Upper lobe of left lung (tissue), 6 donors: ENCODE measurements at regions not wholly inside any gene's neighbourhood (a gene's known extent, or its start where the extent isn't known, plus 50 kb on each side); places are given as distances from the start of the nearest gene placed in this dataset.

Source experiments
- ATAC-seq, 2 donors: fragments of 200-7000 bp; cut with Tn5 transposase; one replicate each; pipeline ENCODE4 v1.9.1; 2022; ENCODE audit warnings: mild to moderate bottlenecking in 2 of 2, moderate library complexity in 2 of 2; ENCODE audit not compliant: low FRiP score in 2 of 2
- DNase-seq, 2 donors: peaks; one replicate each; pipeline ENCODE4 v3.0.0-alpha.2; 2019 to 2020
- H3K27ac ChIP-seq, 4 donors: fragments of 200-600 bp; sonication (generic); one replicate each; pipeline ENCODE4 v1.5.1; 2016 to 2019
- H3K27me3 ChIP-seq, 4 donors: fragments of 200-600 bp; sonication (generic); one replicate each; pipeline ENCODE4 v1.5.1; 2017 to 2019
- H3K36me3 ChIP-seq, 4 donors: fragments of 200-600 bp; sonication (generic); one replicate each; pipeline ENCODE4 v1.5.1; 2016 to 2019
- H3K4me1 ChIP-seq, 4 donors: fragments of 200-600 bp; sonication (generic); one replicate each; pipeline ENCODE4 v1.5.1; 2018 to 2019
- H3K4me3 ChIP-seq, 4 donors: fragments of 200-600 bp; sonication (generic); one replicate each; pipeline ENCODE4 v1.5.1; 2017 to 2019; ENCODE audit warnings: mild to moderate bottlenecking in 2 of 4, moderate library complexity in 1 of 4
- H3K9me3 ChIP-seq, 4 donors: fragments of 200-600 bp; sonication (generic); one replicate each; pipeline ENCODE4 v1.5.1; 2018 to 2019
- CTCF ChIP-seq, 6 experiments: fragments of 450-650 bp in 4 of 6; fragments of 200-600 bp in 2 of 6; sonication (generic) in 2 of 6; IDR thresholded peaks; one replicate each; pipeline ENCODE4 v1.5.1; 2016 to 2019; ENCODE audit warnings: antibody characterized with exemption in 6 of 6
- EP300 ChIP-seq, 4 donors: sonication (generic); formaldehyde crosslinking; IDR thresholded peaks; one replicate each; pipeline ENCODE4 v1.5.1; 2017; ENCODE audit warnings: antibody characterized with exemption in 4 of 4, control low read depth in 2 of 4
- POLR2A ChIP-seq, 4 donors: fragments of 450-650 bp; IDR thresholded peaks; one replicate each; pipeline ENCODE4 v1.5.1; 2016 to 2017; ENCODE audit warnings: antibody characterized with exemption in 4 of 4, mild to moderate bottlenecking in 2 of 4
- POLR2AphosphoS5 ChIP-seq, 2 donors: sonication (generic); formaldehyde crosslinking; IDR thresholded peaks; one replicate each; pipeline ENCODE4 v1.5.1; 2017; ENCODE audit warnings: antibody characterized with exemption in 2 of 2
- WGBS, 2 donors: methylation state at CpG; one replicate each; pipeline ENCODE4 v1.1.5; 2017 to 2018; 5-methylcytosine and 5-hydroxymethylcytosine counted together
- donor health status: DM: no; HTN: no; CAD: no; lungs with moderate emphysema.
- donor health status: DM: no; HTN: yes; CAD: no; lungs with severe emphysema.

DNA sequence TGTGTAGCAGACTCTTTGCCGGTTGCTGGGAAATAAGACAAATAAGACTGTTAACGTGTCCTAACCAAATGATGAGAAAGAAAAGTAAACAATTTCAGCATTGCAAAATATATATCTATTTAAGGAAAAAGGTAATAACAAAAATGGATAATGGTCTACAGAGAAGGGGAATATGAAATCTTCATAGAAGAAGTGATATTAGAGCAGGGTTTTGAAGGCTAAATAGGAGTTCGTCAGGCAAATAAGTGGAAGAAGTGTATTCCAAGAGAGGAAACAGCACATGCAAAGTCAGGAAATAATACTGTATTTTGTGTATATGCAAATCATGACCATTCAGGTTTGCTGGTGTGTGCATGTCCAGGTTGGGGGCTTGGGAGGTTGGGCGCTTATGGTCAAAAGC, 55.3 kb upstream of the OSBPL3 start:
- Histone ChIP-seq H3K4me3 (no peak overlapping the region), H3K27me3 (no peaks in the 10 kb centered on the region), H3K36me3 (no peaks in the 10 kb centered on the region), H3K9me3 (no peaks in the 10 kb centered on the region), H3K4me1 (no peaks in the 10 kb centered on the region), H3K27ac (no peak overlapping the region)
- DNase-seq (no peak), ATAC-seq (no peak)
- TF ChIP-seq POLR2AphosphoS5 (IDR thresholded peaks at IDR 0.05) = no peak
- WGBS, 2 donors = 93 to 94% methylated on average over 4 of the region's 4 CpGs

- H3K27ac ChIP-seq = no peak overlapping the region
- DNase-seq = no peak
- H3K36me3 ChIP-seq = no peaks in the 10 kb centered on the region
- no peaks in the 10 kb centered on the region for H3K27me3 ChIP-seq
- no peak overlapping the region for H3K4me3 ChIP-seq
- TF ChIP-seq POLR2A (IDR thresholded peaks at IDR 0.05) (no peak), POLR2AphosphoS5 (IDR thresholded peaks at IDR 0.05) (no peak), EP300 (IDR thresholded peaks at IDR 0.05) (no peak), CTCF (IDR thresholded peaks at IDR 0.05) (no peak)
- 88% methylated on average over 2 of the region's 2 CpGs for WGBS, 2 donors
- no peak for ATAC-seq
- no peaks in the 10 kb centered on the region for H3K4me1 ChIP-seq
- no peaks in the 10 kb centered on the region for H3K9me3 ChIP-seq
Observed at GRCh38 chr7:25034136-25034535, 54.2 kb upstream of the OSBPL3 start.

DNA sequence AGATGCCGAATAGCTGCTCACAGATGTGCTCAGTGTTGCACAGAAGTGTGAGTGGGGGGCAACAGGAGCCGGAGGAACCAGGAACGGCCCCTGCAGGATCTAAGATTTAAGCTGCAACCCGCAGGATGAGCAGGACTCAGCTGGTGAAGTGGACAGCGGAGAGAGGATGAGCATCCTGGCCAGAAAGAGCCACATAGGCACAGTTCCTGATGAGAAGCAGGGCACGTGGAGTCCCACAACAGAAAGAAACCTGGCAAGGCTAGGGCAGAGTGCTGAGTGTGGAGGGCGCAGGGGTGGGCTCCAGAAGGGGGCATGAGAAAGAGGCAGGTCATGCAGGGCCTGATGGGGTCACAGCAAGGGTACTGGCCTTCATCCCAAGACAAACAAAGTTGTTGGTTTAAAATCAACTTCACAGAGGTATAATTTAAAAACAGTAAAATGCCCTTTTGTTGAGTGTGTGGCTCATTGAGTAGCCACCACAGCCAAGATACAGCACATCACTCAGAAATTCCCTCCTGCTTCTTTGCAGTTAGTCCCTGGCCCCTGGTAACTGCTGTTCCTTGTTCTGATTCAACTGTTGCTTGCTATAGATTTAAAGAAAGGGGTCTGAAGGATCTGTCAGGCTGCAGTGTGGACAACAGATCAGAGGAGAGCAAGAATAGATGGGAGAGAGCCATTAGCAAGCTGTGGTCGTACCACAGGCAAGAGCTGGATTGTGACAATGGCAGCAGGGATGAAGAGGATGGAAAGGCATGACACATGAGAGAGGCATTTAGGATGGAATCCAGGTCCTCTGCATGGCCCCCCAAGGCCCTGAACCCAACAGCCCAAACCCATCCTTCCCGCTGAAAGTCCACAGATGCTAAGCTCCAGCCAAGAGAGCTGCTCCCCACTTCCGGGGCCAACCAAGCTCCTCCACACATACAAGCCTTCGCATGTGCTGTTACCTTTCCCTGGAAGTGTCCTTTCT, 53.1 kb upstream of the OSBPL3 start:
- H3K27ac ChIP-seq = no peak overlapping the region
- no peaks in the 10 kb centered on the region for H3K36me3 ChIP-seq
- WGBS, 2 donors = 84 to 86% methylated on average over 11 of the region's 11 CpGs
- TF ChIP-seq POLR2AphosphoS5 (IDR thresholded peaks at IDR 0.05) (no peak), CTCF (IDR thresholded peaks at IDR 0.05) (no peak), POLR2A (IDR thresholded peaks at IDR 0.05) (no peak), EP300 (IDR thresholded peaks at IDR 0.05) (no peak)
- no peaks in the 10 kb centered on the region for H3K4me1 ChIP-seq
- ATAC-seq = peak in 1 of 2 donors; percentile 24
- H3K9me3 ChIP-seq = no peaks in the 10 kb centered on the region
- H3K4me3 ChIP-seq = no peak overlapping the region
- no peak for DNase-seq
- no peaks in the 10 kb centered on the region for H3K27me3 ChIP-seq

- no peaks in the 10 kb centered on the region for H3K27me3 ChIP-seq
- H3K36me3 ChIP-seq = no peaks in the 10 kb centered on the region
- TF ChIP-seq POLR2AphosphoS5 (IDR thresholded peaks at IDR 0.05) = no peak
- TF ChIP-seq EP300 (IDR thresholded peaks at IDR 0.05) = no peak
- TF ChIP-seq POLR2A (IDR thresholded peaks at IDR 0.05) = no peak
- TF ChIP-seq CTCF (IDR thresholded peaks at IDR 0.05) = no peak
- 96 to 100% methylated on average over 1 of the region's 1 CpG for WGBS, 2 donors
- ATAC-seq (no peak), DNase-seq (no peak)
- H3K9me3 ChIP-seq = no peaks in the 10 kb centered on the region
- no peak overlapping the region for H3K27ac ChIP-seq
- H3K4me3 ChIP-seq = no peak overlapping the region
- H3K4me1 ChIP-seq = no peaks in the 10 kb centered on the region
Observed at GRCh38 chr7:25031432-25031831, 51.5 kb upstream of the OSBPL3 start.

DNA sequence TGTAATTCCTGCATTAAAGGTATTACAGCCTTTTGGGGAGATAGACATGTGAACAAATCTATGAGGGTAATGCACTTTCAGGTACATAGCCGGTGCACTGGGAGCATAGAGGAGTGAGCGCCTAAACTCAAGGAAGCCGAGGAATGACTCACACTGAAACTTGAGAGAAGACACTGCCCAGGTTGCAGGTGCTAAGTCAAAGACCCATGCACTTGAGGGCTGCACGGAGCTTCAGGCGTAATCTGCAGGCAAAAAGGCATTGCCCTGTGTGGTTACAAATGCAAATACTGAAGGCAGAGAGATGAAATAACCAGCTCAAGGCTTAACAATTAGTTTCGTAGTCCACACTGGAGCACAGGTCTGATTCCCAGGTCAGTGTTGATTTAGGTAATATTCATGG, 51.0 kb upstream of the OSBPL3 start:
- no peak overlapping the region for H3K4me3 ChIP-seq
- no peak overlapping the region for H3K27ac ChIP-seq
- no peaks in the 10 kb centered on the region for H3K9me3 ChIP-seq
- H3K36me3 ChIP-seq = no peaks in the 10 kb centered on the region
- 65 to 89% methylated on average over 6 of the region's 6 CpGs for WGBS, 2 donors
- H3K27me3 ChIP-seq = no peaks in the 10 kb centered on the region
- ATAC-seq (no peak), DNase-seq (no peak)
- no peaks in the 10 kb centered on the region for H3K4me1 ChIP-seq
- TF ChIP-seq POLR2AphosphoS5 (IDR thresholded peaks at IDR 0.05) (no peak), POLR2A (IDR thresholded peaks at IDR 0.05) (no peak), CTCF (IDR thresholded peaks at IDR 0.05) (no peak), EP300 (IDR thresholded peaks at IDR 0.05) (no peak)
